Activated T-cell treated with anti-CD3 and anti-CD28 coated beads, Interleukin-2, amount 50 U/mL, for 4 hours (primary cell): ENCODE measurements at regions not wholly inside any gene's neighbourhood (a gene's known extent, or its start where the extent isn't known, plus 50 kb on each side); places are given as distances from the start of the nearest gene placed in this dataset.

Experiments used
- ATAC-seq, 2 donors: fragments of 200-7000 bp; cut with Tn5 transposase; one replicate each; pipeline ENCODE4 v1.10.0; 2021
- DNase-seq: peaks from one replicate; pipeline ENCODE4 v3.0.0-alpha.2; 2020
- H3K27me3 Mint-ChIP-seq: one replicate; pipeline ENCODE4 v1.8.0; 2021; ENCODE audit warnings: low read depth, mixed read lengths
- H3K36me3 Mint-ChIP-seq: one replicate; pipeline ENCODE4 v1.8.0; 2022; ENCODE audit warnings: mixed read lengths; ENCODE audit not compliant: insufficient read depth
- H3K4me1 Mint-ChIP-seq: one replicate; pipeline ENCODE4 v1.8.0; 2021; ENCODE audit warnings: low read depth, mixed read lengths
- H3K4me3 Mint-ChIP-seq: one replicate; pipeline ENCODE4 v1.8.0; 2021; ENCODE audit warnings: mild to moderate bottlenecking, moderate library complexity, mixed read lengths
- H3K9me3 Mint-ChIP-seq: one replicate; pipeline ENCODE4 v1.8.0; 2021; ENCODE audit warnings: mixed read lengths

DNA sequence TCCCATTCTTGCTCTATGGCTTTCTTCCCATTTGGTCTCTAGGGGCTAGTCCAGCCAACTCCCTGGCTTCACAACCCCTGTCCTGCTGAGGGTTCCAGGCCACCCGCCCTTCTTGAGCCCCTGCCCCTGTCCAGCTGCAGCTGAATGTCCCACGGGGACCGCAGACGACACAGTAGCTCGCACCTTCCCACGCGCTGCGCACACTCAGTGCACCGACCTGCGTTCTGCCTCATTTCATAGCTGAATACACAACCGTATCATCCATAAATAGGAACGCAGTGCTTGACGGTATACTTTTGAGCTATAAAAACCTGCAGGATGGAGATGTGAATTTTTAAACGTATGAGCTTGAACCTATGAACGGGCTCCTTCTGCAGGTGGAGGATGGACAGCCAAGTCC lies 660.4 kb upstream of the SALL3 start:
- no peak for DNase-seq
- H3K36me3 Mint-ChIP-seq, result no peaks in the 10 kb centered on the region
- peaks cover 6% of the 10 kb centered on the region for H3K9me3 Mint-ChIP-seq
- no peaks in the 10 kb centered on the region for H3K27me3 Mint-ChIP-seq
- H3K4me3 Mint-ChIP-seq, result no peak overlapping the region
- no peaks in the 10 kb centered on the region for H3K4me1 Mint-ChIP-seq
- no peak for ATAC-seq

DNA sequence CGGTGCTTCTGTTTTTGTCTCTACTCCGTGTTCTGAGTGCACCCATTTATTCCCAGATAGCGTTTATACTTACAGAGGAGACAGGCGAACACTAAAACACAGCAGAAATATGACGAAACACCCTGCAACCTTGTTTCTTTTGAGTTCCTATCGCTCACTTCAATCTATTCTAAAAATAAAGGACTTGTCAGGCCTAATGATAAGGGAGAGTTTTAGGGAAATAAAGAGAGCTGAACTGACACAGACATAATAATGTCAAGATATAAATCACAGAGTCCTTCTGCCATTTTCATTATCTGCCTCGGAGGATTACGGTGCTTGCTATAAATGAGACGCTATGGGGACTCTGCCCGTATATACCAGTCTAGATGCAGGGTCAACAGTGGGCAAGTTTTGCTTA lies 659.7 kb upstream of the SALL3 start:
- Mint-ChIP-seq H3K4me3 (no peak overlapping the region), H3K4me1 (no peaks in the 10 kb centered on the region), H3K36me3 (no peaks in the 10 kb centered on the region), H3K9me3 (peaks cover 2% of the 10 kb centered on the region), H3K27me3 (no peaks in the 10 kb centered on the region)
- DNase-seq (no peak), ATAC-seq (no peak)

DNA sequence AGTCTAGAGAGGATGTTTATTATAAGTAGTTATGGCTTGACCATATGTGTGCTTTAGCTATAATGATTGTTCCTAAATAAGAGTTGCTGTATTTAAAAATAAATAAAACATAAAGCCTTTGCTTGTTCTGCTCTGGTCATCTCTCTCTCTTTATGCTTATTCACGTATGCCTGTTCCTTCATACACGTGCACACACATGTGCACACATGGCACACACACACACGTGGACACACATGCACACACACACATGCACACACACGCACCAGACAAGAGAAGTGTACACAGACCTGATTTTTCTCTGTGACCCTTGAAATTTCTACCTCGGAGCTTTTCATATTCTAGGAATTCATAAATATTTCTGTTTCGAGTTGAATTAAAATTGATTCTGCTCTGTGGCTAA lies 658.2 kb upstream of the SALL3 start:
- no peaks in the 10 kb centered on the region for H3K27me3 Mint-ChIP-seq
- no peak for DNase-seq
- H3K36me3 Mint-ChIP-seq, result no peaks in the 10 kb centered on the region

DNA sequence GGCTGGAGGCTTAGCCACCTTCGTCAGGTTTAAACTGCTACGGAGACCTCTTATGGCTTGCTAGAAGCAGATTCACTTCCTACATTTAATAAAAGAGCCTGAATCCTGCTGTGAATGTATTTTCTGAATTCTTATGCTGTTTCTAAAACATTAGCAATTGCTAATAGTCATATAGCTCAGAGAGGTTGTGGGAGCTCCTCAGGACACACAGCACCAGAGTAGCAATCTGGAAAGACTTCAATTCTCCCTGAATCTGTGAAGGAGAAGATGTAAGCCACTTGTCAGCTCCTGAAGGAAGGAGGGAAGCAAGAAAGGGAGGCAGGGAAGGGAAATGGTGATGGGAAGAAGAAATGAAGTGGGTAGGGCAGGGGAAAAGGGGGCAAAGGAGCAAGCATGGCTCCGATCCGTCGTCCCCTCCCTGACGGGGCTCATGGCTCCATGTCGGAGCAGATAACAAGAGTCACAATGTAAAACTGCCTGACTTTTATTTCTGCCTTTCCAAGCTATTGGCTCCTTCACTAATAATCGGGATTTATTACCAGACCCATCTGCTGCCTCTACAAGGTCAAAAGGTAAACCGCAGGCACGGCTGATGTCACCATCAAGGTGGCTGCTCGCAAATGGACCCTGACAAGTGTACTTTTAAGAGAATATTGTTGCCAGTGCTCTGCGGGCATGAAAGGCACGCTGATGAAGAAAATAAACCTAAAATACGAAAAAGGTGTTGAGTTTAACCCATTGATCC lies 656.0 kb upstream of the SALL3 start:
- DNase-seq, result no peak
- no peak for ATAC-seq
- Mint-ChIP-seq H3K36me3 (no peaks in the 10 kb centered on the region), H3K4me3 (no peak overlapping the region), H3K9me3 (no peaks in the 10 kb centered on the region), H3K4me1 (no peaks in the 10 kb centered on the region), H3K27me3 (no peaks in the 10 kb centered on the region)

More for the DNA sequence above, 658.2 kb upstream of the SALL3 start:
- ATAC-seq, result no peak
- H3K4me1 Mint-ChIP-seq, result no peaks in the 10 kb centered on the region
- H3K9me3 Mint-ChIP-seq, result no peaks in the 10 kb centered on the region
- no peak overlapping the region for H3K4me3 Mint-ChIP-seq

DNA sequence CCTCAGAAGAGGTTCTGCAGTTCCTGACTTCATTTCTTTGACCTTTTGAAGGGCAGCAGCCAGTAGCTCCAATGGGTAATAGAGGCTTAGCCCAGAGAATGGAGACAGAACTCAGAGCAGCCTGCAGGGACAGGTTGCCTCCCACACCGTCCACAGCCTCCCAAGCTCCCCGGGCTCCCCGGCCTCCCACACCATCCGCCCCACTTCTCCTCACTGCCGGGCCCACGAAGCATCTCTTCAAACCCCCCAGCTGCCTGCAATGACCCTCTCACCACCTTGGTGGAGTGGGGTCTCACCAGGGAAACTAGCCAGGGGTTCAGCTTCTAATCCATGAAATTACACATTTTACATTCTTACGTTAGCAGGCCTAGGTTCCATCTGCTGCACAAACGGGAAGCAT lies 652.0 kb upstream of the SALL3 start:
- Mint-ChIP-seq H3K27me3 (no peaks in the 10 kb centered on the region), H3K9me3 (no peaks in the 10 kb centered on the region), H3K4me1 (no peaks in the 10 kb centered on the region), H3K4me3 (no peak overlapping the region), H3K36me3 (no peaks in the 10 kb centered on the region)
- DNase-seq (no peak), ATAC-seq (no peak)

DNA sequence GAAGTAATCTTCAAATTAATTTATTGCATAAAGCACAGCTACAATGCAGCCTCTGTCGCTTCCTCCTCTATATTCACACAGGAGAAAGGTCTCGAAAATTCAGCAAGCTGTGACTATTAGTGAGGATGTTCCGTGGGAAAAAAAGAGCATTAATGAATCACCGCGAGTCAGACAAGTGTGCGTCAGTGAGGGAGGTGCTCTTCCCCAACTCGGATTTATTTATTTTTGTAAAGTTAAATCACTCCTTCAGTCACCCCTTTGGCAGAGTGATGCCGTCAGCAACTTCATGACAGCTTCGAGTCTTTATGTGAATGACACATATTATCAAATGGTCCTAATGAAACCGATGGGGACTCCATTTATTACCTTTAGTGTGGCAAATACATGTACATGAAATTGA lies 648.9 kb upstream of the SALL3 start:
- Mint-ChIP-seq H3K4me3 (no peak overlapping the region), H3K27me3 (no peaks in the 10 kb centered on the region), H3K4me1 (no peaks in the 10 kb centered on the region), H3K36me3 (no peaks in the 10 kb centered on the region), H3K9me3 (no peaks in the 10 kb centered on the region)
- ATAC-seq, result no peak
- no peak for DNase-seq

DNA sequence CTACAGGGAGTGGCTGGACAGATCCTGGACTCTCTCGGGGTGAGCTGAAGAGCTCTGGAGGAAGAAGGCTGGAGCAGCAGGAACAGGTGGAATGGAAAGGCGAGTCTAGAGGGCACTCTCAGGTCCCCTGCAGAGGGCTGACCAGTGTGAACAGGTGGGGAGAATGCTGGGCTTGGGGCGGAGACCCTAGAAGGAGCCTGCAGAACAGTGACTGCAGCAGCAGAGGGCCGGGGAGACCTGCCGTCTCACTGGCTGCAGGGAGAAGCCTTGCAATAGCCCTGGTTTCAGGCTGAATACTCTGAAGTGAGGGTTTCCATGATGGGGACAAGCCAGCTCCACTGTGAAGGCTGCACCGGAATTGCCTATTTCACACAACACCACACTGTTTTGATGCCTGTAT lies 626.7 kb upstream of the SALL3 start:
- DNase-seq (no peak), ATAC-seq (no peak)
- no peaks in the 10 kb centered on the region for H3K9me3 Mint-ChIP-seq
- no peaks in the 10 kb centered on the region for H3K36me3 Mint-ChIP-seq
- H3K4me1 Mint-ChIP-seq, result no peaks in the 10 kb centered on the region
- H3K4me3 Mint-ChIP-seq, result no peak overlapping the region
- peaks cover 5% of the 10 kb centered on the region for H3K27me3 Mint-ChIP-seq

DNA sequence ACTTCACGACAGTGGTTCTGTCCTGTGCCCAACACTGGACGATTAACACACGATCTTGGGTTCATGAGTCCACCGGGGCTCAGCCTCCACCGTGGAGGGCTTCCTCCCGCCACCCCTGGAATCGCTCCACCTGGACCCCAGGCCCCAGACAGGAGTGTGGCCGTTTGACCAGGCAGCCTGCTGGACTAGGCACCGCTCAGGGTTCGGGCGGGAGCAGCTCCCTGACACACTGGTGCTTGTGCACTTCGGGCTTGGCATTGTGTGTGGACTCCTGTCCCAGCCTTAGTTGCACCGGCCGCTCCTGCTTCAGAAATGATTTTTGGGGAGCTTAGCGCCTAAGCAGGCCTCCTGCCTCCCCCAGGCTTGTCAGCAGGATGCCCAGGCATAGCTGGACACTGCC lies 617.4 kb upstream of the SALL3 start:
- ATAC-seq, result no peak
- H3K36me3 Mint-ChIP-seq, result no peaks in the 10 kb centered on the region

DNA sequence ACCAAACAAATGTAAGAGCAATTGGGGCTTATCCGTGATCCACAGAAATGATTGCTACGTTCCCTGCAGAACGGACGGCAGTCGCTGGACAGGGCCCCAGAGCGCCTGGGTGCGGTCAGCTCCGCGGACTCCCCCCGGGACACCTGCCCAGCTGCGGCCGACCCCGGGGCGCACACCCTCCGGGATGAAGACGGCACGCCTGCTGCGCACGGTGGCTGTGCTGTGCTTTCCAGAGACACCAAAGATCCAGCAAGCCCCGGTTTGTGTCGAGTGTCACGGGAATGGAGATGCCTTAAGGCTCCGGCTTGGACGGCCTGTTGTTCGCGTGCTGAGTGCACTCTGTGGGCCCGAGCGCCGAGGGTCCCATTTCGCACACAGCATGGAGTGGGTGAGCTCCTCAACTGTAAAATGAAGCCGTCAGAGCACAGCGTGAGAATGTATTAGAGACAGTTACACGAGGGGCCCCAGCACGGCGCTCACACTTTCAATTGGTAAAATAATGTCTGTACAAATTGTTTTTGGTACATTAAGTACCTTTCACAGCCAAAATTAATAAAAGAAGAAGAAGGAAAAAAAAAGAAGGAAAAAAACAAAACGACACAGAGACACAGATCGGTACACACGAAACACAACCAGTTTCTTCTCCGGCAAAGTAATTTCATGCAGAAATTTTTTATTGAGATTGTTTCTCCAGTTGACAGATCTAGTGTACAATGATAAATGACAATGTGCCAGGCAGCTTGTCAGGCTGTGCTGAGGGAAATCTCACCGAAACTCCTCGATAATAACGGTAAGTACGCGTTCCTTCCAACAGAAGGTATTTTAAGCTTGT lies 615.8 kb upstream of the SALL3 start:
- Mint-ChIP-seq H3K4me1 (no peaks in the 10 kb centered on the region), H3K27me3 (no peaks in the 10 kb centered on the region), H3K9me3 (peaks cover 4% of the 10 kb centered on the region), H3K36me3 (no peaks in the 10 kb centered on the region), H3K4me3 (no peak overlapping the region)
- DNase-seq (no peak), ATAC-seq (no peak)

More for the DNA sequence above, 617.4 kb upstream of the SALL3 start:
- H3K4me3 Mint-ChIP-seq, result no peak overlapping the region
- no peak for DNase-seq
- no peaks in the 10 kb centered on the region for H3K4me1 Mint-ChIP-seq
- H3K27me3 Mint-ChIP-seq, result no peaks in the 10 kb centered on the region
- H3K9me3 Mint-ChIP-seq, result peaks cover 4% of the 10 kb centered on the region

DNA sequence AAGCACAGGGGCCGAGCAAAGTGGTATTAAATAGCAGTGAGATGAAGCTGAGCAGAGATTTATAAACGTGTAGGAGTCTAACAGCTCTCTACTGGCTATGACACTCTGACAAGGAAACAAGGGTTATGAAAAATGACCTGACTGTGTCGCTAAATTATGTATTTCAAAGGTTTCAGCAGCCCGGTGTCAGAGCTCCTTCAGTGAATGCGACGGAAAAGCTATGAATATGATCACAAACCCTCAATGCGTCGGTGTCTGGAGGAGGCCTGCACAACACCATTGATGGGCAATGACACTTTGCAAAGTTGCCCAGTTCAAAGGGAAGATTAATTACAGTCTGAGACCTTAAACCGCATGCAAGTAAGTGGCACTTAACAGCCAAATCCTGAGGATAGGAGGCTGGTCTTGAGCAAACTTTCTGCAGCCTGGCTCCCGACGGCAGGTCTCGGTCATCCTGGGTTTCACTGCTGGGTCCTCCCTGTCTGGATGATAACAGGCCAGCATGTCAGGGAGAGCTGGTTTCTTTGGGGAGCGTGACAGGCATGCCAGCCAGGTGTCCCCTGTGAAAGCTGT lies 615.1 kb upstream of the SALL3 start:
- peaks cover 4% of the 10 kb centered on the region for H3K9me3 Mint-ChIP-seq
- DNase-seq (no peak), ATAC-seq (no peak)
- no peaks in the 10 kb centered on the region for H3K27me3 Mint-ChIP-seq
- H3K4me3 Mint-ChIP-seq, result no peak overlapping the region
- H3K36me3 Mint-ChIP-seq, result no peaks in the 10 kb centered on the region
- H3K4me1 Mint-ChIP-seq, result no peaks in the 10 kb centered on the region

DNA sequence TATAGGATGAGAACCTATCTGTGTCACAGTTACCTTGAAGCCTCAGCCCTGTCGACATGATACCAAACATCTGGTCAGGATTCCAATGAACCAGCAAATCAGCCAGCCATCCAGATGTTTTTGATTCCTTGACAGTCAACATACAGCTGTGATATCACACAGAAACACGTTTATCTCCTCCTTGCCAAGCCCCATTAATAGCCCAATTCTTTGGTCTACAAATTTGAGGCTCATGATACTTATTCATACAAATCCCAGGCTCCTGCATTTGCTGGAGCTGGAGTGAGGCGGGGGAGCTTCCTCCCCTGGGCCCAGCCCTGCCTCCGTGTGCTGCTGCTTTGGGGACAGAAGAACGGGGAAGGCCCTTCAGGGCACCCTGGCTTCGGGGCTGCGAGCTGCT lies 611.6 kb upstream of the SALL3 start:
- H3K4me1 Mint-ChIP-seq, result no peaks in the 10 kb centered on the region

DNA sequence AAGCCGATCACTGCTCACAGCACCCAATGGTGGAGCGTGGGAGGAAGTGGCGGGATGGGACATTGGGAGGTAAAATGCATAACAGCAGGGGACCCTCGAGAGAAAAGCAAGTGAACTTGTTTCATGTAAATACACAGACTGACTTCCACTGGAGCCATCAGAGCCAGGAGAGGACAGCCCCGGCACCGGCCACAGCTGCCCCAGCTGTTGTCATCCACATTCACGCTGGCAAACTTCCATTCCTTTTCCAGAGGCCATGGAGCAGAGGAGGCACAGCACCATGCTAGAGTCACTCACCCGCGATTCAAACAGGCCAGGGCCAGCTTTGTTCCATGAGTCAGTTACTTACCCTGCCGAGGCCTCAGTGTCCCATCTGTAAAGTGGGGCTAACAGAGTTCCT lies 610.9 kb upstream of the SALL3 start:
- Mint-ChIP-seq H3K36me3 (no peaks in the 10 kb centered on the region), H3K4me3 (no peak overlapping the region), H3K9me3 (peaks cover 4% of the 10 kb centered on the region), H3K4me1 (no peaks in the 10 kb centered on the region), H3K27me3 (no peaks in the 10 kb centered on the region)
- DNase-seq, result no peak
- no peak for ATAC-seq

More for the DNA sequence above, 611.6 kb upstream of the SALL3 start:
- Mint-ChIP-seq H3K36me3 (no peaks in the 10 kb centered on the region), H3K27me3 (no peaks in the 10 kb centered on the region), H3K4me3 (no peak overlapping the region), H3K9me3 (peaks cover 4% of the 10 kb centered on the region)
- ATAC-seq (no peak), DNase-seq (no peak)

DNA sequence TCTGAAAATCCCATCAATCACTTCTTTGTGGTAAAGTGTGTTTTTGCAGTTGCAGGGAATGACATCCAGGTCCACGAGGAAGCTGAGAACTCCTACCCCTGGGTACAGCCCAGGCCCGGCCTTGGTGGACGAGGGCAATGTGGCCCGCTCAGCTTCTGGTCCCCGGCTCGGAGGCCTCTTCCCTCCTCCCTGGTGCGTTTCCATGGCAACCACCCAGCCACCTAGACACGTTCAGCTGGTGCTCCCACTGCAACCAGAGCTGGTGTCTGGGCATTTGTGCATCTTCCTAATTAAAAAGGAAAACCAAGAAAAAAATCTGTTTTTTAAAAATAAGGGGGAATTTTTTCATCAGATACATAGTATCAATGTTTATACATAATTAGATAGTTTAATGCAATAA lies 603.6 kb upstream of the SALL3 start:
- H3K9me3 Mint-ChIP-seq, result no peaks in the 10 kb centered on the region
- DNase-seq (no peak), ATAC-seq (no peak)
- H3K4me1 Mint-ChIP-seq, result no peaks in the 10 kb centered on the region
- no peaks in the 10 kb centered on the region for H3K36me3 Mint-ChIP-seq
- no peaks in the 10 kb centered on the region for H3K27me3 Mint-ChIP-seq
- no peak overlapping the region for H3K4me3 Mint-ChIP-seq

DNA sequence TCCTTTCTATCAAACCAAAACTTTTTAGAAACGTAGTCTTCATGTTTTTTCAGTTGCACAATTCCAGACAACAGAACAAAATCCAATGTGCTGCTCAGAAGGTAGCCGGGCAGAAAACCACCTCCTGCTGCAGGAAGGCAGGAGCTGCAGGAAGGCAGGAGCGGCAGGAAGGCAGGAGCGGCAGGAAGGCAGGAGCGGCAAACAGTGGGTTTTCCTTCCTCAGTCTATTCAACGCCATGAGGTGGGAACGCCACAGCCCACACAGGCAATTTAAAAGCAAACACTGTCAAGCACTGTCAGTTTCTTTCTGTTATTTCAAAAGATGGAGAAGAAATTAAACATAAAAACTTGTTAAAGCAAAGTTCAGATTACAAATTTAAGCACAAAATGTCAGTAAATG lies 601.2 kb upstream of the SALL3 start:
- Mint-ChIP-seq H3K4me3 (no peak overlapping the region), H3K9me3 (peaks cover 2% of the 10 kb centered on the region), H3K4me1 (no peaks in the 10 kb centered on the region), H3K36me3 (no peaks in the 10 kb centered on the region), H3K27me3 (no peaks in the 10 kb centered on the region)
- ATAC-seq, result no peak
- no peak for DNase-seq

DNA sequence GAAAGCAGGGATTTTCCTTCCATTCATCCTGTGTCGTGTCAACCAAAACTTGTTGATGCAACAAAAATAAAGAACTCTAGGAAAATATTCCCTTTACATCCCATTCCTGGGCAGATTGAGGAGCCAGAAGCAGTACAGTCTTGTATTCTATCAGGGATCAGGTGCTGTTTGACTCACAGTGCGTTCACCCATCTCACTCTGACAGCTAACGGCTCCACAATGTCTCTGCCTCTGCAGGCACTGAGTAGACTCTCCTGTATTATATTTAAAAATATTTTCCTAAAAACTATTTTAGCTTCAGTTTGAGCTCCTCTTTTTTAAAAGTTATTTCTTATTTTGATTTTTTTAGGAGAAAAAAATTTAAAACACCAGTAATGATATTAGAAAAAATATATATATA lies 600.6 kb upstream of the SALL3 start:
- Mint-ChIP-seq H3K36me3 (no peaks in the 10 kb centered on the region), H3K4me1 (no peaks in the 10 kb centered on the region), H3K27me3 (no peaks in the 10 kb centered on the region), H3K4me3 (no peak overlapping the region), H3K9me3 (peaks cover 3% of the 10 kb centered on the region)
- DNase-seq, result no peak
- no peak for ATAC-seq
